DMS114 treated with DMSO at 0.1 percent for 48 hours (cell line): ENCODE measurements at regions not wholly inside any gene's neighbourhood (a gene's known extent, or its start where the extent isn't known, plus 50 kb on each side); places are given as distances from the start of the nearest gene placed in this dataset.
"Not testable (repeated sequence)": the region's sequence is repeated elsewhere in the genome, so short reads cannot be mapped to it uniquely, and the experiment has no call there.

Source experiments
- DNase-seq: peaks from one replicate; lab custom pipeline; 2025; ENCODE audit not compliant: unreplicated experiment; lab: John Stamatoyannopoulos, UW

DNA sequence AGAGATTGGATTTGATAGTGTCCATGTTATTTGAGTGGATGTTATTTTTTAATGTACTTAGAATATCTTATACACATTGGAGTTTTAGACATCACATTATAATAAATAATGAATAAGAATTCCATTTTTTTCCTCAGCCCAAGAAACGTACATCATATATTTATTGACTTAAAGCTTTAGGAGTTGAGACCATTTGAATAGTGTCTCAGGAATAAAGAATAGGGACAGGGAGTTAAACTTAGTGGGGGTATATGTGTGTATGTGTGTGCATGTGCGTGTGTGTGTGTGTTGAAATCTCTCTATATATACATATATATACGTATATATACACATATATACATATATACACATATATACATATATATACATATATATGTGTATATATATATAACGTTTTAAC is 542.9 kb upstream of the CHD1 start:
- DNase-seq = not testable (repeated sequence)

DNA sequence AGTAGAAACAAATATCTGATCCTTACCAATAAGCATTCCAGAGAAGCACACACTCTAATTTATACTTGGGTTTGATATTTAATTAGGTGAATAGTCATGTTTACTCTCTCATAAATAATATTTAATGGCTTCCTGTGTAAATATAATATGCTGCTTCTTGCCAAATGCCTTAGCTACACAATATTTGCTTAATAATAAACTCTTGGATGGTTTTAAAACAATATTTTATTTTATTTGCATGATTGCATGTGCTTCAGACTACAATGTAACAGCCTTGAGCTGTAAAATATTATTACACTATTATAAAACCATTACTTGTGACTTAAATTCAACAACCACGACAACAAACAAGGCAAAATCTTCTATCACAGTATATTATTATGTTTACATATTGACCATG is 542.4 kb upstream of the CHD1 start:
- not testable (repeated sequence) for DNase-seq

DNA sequence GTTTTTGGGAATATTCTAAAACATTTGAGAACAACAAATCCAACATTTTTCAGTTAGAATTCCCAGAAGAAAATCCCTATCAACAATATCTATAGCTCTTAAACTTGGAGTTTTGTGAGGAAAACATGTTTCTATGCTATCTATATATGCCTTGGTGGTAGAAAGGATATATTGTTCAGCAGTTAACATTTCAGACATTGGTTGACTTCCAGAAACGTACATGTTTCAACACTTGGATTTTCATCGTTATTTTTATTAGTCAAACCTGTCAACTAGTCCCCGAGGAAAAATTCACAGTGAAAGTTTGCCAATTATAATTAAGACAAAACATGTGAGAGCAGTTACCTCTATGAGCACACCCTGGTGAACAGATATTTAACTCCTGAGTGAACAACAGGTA is 541.8 kb upstream of the CHD1 start:
- not testable (repeated sequence) for DNase-seq

DNA sequence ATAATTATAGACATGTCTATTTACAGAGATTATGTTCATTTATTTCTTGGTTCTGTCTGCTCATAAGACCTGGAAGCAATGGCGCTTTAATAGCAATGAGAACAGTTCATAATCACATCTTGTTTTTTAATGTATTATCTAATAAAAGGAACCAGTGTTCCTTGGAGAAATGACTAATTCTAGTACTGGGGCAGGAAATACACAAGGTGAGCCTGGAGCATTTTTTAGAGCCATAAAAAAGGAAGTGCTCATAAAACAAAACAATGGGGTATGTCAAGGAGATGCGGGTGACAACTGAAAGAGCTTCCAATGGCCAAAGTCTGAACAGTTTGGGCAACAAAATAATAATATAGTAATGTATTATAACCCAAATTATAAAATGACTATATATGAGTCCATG is 531.9 kb upstream of the CHD1 start:
- DNase-seq = no peak

DNA sequence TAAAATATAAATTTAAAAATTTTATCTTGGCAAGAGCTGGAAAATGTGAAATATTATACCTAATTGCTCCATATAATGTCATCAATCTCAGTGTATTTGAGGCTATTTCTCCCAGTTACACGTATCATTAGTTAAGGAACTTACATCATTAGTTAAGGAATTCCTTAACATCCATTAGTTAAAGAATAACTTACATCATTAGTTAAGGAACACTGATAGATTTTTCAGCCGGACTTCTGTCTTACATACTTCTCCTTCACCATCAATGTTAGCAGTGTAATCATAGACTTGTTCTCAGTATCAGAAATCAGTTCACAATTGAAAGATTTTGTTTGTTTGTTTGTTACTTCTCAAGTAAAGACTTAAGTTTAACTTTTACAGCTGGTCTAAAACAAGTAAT is 524.4 kb upstream of the CHD1 start:
- no peak for DNase-seq

DNA sequence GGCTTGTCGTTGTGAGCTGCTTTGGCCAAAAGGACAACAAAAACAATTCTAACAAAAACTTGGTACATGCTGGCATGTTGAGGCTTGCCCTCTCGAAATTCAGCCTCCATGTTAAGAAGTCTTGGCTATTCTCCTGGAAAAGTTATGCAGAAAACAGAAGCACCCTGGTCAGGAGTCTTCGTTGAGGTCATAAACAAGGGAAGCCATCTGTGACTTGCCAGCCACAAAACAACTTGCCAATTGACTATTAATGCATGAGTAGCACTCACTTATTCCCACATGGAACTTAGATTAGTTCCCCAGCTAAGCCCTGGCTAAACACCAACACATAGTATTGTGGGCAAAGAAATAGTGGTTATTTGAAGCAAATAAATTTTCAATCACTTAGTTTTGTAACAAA is 521.0 kb upstream of the CHD1 start:
- DNase-seq = no peak

DNA sequence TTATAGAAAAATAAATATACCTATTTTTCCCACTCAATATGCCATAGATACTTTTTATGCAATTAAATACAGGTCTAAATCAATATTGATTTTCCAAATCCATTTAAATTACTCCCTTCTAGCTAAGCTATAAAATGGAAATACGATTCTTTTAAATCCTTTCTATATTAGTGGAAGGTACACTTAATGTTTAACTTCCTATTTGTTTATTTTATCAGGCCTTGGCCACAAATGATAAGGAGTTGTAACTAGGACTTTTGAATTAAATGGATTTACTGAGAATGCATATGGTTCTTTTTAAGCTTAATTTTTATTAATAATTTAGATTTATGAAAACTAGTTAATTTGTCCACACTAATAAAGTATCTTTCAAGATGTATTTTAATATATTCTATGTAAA is 517.0 kb upstream of the CHD1 start:
- no peak for DNase-seq

DNA sequence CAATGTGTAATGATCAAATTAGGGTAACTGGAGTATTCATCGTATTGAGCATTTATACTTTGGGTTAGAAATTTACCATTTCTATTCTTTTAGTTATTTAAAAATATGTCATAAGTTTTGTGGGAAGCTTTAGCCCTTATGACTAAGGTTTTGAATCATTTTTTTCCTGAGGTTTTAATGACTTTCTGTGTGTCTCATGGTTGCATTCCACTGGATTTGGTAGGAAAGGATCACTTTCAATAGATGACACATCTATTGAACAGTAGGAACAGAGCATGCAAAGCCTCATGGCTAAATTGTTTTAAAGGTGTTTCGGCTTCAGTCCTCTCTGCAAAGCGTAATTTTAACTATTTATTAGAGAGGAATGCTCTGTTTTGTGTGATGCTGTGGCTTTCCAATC is 512.4 kb upstream of the CHD1 start:
- no peak for DNase-seq

DNA sequence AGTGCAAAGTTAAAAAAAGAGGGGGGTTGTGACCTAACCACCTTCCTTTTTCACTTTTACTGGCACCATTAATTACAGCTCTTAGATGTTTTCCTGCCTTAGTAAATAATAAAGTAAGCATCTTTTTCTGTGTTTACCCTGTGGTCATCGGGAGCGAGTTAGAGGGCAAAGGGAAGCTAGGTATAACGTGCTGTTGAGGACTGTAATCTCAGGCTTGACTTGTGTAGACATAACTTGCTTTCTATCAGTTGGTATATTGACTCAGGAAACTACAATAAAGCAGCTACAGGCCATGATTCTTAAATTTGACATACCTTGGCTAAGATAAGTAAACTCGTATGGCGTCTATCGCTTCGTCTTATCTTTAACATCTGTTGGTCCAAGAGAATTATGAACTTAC is 509.8 kb upstream of the CHD1 start:
- DNase-seq = no peak

DNA sequence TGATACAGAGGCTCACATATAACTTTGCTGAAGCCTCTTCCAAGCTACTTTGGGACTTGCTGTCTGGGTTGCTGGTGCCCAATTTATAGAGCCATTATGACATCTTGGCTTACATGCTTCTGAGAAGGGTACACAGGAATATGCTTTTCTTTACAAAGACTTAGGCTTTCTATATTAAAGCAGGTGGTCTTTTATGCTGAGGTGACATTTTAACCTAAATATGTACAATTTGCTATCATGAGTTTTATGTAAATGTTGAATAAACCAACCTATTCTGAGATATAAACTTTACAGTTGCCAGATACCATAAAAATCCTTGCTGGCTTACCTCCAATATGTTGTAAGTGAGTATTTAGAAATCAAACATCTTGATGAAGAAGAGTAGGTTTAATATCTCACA is 509.2 kb upstream of the CHD1 start:
- DNase-seq = no peak

DNA sequence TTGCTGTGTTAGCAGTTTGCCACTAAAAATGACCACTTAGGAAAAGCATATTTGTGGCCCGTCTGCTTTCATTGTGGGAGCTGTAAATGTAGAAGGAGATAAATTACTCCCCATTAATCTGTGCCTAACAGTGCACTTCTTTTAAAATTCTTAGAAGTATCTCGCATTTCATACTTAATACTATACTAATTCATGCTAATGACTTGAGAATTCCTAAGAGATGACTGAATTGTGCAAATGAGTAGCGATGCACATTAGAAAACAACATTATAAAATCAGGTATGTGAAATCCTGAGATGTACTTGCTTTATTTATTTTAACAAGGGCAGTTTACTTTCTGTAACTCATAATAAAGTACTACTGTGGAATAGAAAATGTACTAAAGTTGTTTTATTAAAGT is 494.6 kb upstream of the CHD1 start:
- DNase-seq = not testable (repeated sequence)

DNA sequence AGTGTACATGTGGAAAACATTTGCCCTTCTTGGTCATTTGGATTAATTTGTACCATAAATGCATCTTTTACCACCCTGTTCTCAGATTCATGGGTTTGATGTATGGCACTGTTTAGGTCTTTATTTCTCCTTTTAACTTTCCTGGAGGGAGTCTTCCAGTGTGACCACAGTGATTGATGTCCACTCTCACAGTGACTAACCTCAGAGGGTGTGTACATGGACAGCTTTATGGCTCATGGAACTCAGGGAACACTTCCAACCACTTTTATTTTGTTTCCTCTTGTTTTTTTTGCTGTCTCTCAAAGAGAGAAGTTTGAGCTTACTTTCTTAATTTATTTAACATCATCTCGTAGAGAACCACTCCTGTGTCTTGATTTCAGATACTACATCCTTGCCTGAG is 489.8 kb upstream of the CHD1 start:
- DNase-seq = not testable (repeated sequence)

DNA sequence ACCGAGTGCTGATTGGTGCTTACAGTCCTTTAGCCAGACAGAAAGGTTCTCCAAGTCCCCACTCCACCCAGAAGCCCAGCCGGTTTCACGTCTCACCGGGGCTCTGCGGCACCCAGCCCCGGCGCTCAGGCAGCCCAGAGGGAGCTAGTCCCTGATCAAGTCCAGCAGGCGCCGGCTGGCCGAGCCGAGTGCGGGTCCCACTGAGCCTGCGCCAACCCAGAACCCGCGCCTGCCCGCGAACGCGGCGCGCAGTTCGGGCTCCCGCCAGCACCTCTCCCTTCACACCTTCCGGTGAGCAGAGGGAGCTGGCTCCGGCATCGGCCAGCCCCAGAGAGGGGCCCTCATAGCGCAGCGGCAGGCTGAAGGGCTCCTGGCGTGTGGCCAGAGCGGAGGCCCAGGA is 481.6 kb upstream of the CHD1 start:
- not testable (repeated sequence) for DNase-seq

DNA sequence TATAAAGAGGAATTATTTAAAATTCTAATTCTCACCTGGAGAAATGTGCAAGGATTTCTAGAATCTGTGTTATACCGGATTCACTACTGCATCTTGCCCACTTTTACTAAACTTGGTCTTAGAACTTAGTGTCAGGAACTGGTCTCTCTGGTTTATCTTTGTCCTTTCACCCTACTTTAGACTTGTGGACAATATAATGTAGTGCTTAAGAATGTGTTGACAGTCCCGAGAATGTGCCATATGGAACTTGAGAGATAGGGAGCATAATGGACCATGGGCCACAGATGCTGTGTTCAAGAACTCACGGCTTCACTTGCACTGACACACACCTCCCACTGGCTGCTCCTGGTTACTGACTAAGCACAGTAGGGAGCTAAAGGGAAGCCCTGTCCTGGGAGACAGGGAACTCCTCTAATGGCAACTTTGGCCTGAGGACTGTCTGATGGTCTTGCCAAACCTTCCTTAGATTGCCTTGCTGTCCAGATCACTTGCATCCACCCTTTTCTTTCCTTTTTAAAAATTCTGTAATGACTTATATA is 476.0 kb upstream of the CHD1 start:
- not testable (repeated sequence) for DNase-seq

DNA sequence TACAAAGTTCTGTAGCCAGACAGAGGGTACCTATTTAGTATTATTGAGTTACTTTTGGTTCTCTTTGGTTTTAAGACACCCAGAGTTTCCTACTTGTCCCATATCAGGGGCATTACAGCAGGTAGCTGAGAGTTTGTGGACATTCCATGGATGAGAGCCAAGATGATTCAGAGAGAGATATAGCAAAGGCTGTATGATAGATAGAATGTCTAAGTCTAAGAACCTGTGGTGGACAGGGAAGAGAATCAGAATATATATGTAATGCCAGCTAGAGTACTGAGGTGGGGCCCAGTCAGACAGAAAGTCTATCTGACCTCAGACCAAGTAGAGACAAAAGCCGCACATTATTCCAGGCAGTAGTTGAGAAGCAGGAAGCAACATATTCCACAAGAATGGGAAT is 471.8 kb upstream of the CHD1 start:
- not testable (repeated sequence) for DNase-seq

DNA sequence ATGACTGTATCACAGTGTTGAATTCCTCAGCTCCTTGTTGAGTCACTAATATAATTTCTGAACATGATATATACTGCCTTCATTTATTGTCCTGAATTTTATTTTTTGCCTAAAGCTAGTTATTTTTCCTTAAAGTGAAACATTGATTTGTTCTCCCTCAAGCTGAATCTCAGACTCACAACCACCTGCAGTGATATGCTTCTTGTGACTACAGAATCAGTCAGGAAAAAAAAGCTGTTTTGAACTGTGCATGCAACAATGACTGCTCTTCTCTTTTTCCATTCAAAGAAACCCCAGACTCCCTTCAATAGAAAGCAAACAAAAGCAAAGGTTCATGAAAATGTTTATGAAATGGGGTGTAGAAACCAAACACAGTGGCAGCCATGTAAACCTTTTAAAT is 470.2 kb upstream of the CHD1 start:
- DNase-seq = no peak

DNA sequence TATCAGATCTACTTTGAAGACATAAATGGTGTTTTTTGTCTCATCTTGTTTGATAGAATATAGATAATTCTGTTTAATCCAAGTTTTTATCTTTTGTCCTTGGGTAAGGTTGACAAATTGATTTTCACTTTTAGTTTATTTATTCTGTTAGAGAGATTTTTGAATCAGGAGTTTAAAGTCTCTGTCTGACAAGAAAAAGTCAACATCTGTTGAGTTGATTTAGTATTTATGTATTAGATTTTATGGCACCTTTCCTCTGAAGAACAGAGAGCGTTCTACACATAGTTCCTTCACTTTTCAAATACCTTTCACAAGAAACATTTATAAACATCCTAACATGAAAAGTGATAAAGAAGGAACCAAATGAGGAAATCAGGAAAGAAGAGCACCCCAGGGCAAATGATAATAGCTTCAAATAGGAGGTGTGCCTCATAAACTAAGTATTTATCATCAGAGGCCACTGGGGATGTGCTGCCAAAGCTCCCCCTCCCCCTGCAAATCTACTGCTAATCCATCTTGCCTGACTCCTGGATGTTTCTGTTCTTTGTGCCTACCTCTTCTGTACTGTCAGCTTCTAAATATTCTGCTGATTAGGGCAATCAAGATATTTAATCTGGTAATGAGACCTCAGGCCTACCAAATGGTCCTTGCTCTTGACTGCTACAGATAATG is 457.7 kb upstream of the CHD1 start:
- no peak for DNase-seq

DNA sequence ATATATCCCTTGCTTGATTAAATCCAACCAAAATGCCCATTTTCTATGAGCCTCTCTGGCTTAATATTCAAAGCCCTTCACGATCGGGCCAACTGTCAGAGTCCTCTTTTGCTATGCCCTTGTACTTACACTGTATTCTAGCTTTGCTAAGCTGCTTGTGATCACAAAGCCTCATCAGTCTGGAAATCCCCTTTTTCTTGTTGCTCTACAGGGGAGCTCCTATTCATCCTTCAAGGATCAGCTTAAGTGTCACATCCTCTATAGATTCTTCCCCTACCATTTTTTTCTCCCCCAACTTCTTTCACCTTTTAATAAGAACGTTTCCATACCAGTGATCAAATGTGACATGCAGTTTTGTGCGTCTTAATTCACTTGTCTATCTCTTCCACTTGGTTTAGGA is 450.4 kb upstream of the CHD1 start:
- DNase-seq = no peak

DNA sequence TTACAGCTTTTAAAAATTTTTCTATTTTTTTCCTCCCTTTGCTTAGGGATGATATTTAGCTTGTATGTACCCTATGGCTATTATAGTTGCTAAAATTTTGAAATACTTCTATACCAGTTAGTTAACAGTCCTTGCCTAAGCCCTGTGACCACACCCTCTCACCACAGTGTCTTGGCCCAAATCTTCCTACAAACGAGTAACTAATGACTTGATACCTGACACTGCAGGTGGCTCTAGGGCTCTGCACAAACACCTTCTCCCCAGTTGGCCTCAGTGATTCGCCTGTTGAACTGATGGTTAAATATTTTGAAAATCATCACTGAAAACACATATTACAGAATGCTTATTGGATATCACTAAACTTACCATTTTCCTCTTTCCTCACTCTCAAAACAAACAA is 449.6 kb upstream of the CHD1 start:
- no peak for DNase-seq

DNA sequence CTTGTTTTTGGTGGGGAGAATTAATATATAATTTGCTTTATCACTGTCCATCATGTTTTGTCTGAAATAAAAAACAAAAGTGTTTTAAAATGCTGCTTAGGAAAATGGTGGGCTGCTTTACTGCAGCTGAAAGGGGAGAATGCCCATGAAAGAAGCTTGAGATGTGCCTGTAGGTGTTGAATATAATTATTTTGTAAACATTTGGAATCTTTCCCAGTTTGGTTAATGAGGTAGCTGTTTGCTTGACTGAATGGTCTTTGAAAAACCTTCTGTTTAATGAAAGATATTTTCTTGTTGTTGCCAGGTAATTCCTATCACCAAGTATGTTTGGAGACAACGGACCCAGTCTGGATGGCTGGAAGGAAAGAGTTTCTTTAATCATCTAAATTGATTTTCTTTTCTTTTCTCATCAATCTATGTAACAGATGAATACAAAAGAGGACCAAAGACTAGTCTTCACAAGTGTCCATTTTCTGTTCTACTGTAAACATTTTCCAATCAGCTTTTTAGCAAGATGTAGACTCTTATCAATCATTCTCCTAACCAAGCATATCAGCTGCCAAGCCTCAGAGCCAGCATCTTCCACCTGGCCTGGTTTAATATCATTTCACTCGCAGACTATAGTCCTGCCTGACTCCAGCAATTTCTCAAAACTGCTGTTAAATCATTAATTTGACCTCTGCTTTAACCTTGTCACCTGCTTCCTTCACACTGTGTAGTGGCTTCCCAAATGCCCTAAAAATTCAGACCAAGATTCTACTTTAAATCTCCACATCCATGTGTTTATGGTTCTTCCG is 441.2 kb upstream of the CHD1 start:
- no peak for DNase-seq

DNA sequence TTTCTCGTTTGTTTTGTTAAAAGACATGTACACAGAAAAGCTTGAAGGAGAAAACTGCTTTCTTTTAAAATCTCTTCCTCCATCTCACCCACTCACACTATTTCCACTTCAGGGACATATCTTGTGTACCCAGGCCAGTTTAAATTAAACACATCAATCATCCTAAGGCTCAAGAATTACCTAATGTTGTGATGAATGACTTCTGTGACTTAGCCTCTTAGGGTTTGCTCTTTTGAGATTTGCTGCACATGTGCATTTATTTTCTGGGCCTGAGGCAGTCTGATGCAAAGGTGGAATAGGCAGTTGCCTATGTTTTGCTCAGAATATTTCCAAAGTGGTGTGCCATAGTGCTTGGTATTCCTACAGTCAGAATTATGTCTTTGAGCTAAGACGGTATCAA is 439.9 kb upstream of the CHD1 start:
- DNase-seq = no peak

DNA sequence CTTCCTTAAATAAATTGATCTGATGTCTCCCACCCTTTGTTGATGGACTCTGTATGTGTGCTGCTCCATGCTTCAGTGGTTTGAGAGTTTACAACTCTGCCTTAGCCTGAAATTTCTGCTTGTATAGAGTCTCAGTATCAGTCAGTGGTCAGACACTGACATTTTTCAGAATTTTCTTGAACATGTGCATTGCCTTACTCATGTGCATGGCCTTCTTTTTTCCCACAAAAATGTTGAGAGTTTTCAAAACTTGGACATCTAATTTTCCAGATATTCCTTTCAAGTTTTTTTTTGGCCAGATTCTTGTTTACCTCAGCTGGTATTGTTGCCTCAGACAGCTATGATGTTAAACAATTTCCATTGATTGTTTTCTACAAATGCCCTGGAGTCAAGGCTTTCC is 427.1 kb upstream of the CHD1 start:
- no peak for DNase-seq

DNA sequence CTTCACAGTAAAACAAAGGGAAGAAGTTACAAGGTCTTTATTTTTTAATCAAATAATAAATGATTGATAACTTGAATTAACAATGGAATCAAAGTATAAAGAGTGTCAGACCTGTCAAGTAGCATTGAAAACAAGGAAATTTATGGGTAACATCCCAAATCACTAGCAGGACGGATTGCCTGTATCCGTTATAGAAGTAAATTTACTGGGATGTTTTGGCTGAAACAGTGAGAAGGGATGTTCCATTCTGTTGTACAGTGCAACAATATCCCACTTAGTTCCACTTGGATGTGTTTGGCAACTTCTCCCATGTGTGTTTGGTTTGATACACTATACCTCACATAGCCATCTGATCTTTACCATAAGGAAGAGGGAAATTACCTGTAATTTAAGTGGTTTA is 421.0 kb upstream of the CHD1 start:
- no peak for DNase-seq
